ENCODE measurements at regions not wholly inside any gene's neighbourhood (a gene's known extent, or its start where the extent isn't known, plus 50 kb on each side); places are given as distances from the start of the nearest gene placed in this dataset.
"Not testable (repeated sequence)": the region's sequence is repeated elsewhere in the genome, so short reads cannot be mapped to it uniquely, and the experiment has no call there.

DNA sequence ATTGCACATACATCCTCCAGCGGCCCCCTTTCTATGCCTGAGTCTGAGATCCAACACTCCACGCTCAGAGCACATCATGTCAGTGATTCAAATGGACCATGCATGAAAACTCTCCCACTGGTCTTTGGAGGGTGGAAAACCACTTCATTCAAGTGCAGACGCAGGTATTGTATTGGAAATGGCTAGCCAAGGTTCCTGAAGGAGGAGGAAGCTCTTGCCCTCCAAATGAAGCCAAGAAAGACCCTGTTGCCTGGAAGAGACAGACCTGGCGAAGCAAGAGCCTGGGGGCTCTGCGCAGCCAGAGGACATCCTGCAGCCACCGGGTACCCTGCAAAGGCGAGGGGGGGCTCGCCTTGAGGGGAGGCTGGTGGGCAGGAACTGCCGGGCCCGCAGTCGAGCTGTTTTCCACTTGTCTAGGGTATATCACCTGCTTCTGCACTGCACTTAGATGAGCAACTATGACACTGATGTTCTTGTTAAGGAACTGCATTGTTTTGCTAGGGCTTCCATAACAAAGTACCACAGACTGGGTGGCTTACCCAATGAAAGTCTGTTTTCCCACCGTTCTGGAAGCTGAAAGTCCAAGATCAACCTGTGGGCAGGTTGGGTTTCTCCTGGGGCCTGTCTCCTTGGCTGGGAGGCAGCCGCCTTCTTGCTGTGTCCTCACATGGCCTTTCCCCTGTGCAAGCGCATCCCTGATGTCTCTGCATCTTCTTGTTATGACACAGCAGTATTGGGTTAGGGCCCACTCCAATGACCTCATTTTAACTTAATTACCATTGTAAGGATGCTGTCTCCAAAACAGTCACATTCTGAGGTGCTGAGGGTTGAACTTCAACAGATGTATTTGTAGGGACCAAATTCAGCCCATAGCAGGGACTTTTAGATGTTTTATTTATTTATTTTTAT is 233.4 kb downstream of the ARHGAP12 start:
- intact Hi-C loops (cut with DNase I): loop anchor here in 1 of 2 donors (1.0 kb wide), 1 partner anchor 23 kb away; no protein-coding TSS in a partner anchor

DNA sequence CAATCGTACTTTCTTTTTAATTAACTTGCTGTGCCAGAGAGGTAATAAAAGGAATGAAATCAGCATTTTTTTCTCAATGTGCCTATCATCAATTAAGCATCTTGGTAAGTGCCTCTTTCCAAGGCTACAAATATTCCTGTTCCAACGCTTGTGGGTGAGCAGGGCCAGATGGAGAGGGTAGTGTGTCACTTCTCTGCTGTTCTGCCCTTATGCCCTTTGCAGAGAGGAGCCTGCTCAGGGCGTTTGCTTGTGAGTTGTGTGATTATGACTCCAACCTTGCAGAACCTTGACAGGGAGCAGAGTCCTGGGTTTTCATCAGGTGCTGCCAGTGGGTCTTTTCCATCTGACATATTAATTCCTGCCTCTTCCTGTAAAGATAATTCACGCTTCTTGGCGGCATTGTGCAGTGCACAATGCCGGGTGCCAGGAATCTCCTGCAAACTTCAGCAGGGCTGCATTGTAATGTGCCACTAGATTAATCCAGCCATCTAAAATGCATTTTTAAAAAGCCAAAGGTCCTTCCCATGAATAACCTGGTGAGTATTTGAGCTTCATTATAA is 234.4 kb downstream of the ARHGAP12 start:
- intact Hi-C loops (cut with DNase I): no loop called here
- no peak for DNase-seq (ENCODE audit: low spot score)

More for the DNA sequence above, 233.4 kb downstream of the ARHGAP12 start:
- peak; percentile 68 for DNase-seq (ENCODE audit: low spot score)

GRCh38 chr10:31693491-31693890 is 235.1 kb downstream of the ARHGAP12 start:
- no peak for DNase-seq (ENCODE audit: low spot score)
- intact Hi-C loops (cut with DNase I): no loop called here

- no peak for DNase-seq (ENCODE audit: low spot score)
- intact Hi-C loops (cut with DNase I): no loop called here
These were observed 239.4 kb downstream of the ARHGAP12 start for GRCh38 chr10:31689233-31689632.

DNA sequence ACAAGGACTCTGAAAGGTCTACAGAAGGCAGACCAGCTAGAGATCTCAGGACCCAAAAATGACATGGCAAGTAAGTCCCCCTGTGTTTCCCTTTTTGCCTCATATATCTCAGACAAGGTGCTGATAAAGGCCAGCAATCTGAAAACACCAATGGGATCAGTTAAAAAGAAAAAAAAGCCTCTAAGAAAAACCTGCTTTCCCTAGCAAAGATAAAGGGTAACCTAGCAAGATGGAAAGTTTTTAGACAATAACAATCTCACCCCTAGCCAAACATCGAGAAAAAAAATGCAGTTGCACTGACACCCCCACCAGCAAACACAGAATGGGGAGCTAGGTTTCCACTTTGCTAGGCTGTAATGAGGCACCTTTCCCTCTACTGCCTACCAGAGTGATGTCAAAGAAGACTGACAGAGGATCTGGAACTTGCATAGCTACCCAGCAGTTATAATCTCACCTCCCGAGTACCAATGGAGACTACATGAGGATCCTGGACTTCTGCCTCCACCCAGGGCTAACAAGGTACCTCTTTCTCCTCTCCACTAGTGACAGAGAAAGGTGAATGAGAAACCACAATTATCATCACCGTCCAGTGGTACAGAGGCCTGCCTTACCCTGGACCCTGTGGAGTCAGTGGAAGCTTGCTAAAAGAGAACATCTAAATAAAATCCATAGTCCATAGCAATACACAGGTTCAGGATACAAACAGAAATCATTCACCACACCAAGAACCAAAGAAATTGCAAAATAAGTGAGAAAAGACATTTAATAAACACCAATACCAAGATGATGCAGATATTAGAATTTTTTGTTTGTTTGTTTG is 240.8 kb downstream of the ARHGAP12 start:
- DNase-seq (ENCODE audit: low spot score): no peak
- intact Hi-C loops (cut with DNase I): no loop called here

- DNase-seq (ENCODE audit: low spot score): no peak
- intact Hi-C loops (cut with DNase I): no loop called here
These were observed 242.0 kb downstream of the ARHGAP12 start for GRCh38 chr10:31686599-31686998.

DNA sequence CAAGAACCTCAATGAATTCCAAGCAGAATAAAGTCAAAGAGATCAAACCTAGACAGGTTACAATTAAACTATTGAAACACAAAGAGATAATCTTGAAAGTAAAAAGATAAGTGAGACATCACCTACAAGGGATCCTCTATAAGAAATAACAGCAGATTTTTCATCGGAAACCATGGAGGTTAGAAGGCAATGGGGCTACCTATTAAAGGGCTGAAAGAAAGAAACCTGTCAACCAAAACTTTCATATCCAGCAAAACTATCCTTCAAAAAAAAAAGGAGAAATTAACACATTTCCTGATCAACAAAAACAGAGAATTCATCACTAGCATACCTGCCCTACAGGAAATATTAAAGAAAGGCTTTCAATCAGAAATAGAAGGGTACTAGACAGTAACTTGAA is 244.9 kb downstream of the ARHGAP12 start:
- DNase-seq (ENCODE audit: low spot score): no peak
- intact Hi-C loops (cut with DNase I): no loop called here

GRCh38 chr10:31679936-31680335 is 248.7 kb downstream of the ARHGAP12 start:
- DNase-seq (ENCODE audit: low spot score): no peak
- intact Hi-C loops (cut with DNase I): no loop called here

DNA sequence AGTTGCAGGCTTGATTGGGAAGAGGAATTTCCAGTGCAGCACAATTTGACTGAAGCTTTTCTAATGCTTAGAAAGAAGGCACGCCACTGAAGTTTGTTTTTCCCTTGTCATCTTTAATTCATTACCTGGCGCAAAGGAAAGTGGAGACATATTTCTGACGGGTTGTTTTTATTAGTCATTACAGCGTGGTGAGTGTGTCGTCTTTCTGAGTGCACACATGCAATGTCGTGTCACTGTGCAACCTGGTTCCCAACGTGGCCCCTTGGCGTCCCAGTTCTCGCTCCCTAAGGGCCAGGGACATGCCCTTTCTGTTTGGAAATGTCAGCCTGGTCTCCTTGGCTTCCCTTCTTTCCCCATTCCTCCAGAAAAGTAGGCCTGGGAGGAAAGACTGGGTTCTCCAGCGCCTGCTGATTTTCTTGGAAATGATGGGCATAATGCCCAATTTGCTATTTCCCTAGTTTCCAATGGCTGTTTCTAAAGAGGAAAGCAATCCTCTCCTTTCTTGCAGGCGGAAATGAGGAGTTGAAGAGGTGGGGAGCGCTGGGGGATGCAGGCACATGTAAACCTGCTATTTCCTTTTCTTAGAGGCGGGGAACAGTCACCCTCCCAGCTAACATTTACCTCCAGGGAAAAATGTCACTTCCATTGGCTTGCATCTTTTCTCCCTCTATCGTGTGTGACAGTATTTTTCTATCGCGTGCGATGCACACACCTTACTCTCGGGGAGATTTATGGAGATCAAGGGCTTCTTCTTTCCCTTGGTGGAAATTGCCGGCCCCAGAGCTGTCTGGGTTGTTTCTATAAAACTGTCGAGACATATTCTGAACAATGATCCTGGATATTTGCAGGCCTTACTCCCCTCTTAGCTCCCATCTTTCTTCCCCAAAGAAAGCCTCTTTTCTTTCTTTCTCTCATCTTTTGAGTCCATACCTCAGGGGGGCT is 249.8 kb downstream of the ARHGAP12 start:
- intact Hi-C loops (cut with DNase I): no loop called here
- no peak for DNase-seq (ENCODE audit: low spot score)

DNA sequence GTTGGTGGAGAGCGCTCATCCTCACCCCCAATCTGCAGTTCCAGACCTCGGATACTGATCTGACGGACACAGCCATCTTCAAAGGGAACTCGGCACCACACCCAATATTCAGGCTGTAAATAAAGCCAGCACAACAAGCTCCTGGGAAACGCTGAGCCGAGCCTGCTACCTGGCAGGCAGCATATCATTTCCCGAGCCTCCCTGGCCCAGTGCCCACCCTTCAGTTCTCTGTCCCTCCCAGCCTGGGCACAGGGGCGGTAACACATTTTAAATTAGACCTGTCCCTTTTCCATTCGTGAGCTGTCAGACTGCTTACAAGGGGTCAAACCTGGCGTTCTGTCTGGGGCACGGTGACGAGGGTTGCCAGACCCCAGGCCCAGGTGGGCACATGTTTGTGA is 250.5 kb downstream of the ARHGAP12 start:
- intact Hi-C loops (cut with DNase I): no loop called here
- peak; percentile 82 for DNase-seq (ENCODE audit: low spot score)

GRCh38 chr10:31677195-31678138 is 251.2 kb downstream of the ARHGAP12 start:
- intact Hi-C loops (cut with DNase I): no loop called here
- no peak for DNase-seq (ENCODE audit: low spot score)

DNA sequence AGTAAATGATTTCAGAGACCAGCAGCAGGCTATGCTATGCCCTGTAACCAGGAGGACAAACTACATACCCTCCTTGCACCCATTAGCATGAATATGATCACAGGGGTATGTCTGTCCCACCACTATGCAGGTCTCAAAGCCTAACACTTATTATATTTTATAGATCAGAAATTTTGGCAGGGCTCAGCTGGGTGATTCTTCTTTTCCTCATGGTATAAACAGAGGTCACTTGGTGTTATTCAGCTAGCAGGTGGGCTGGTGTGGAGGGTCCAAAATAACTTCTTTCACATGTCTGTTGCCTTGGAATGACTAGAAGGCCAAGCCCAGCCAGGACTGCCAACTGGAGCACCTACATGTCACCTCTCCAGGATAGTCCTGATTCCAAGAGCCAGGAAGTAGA is 252.9 kb downstream of the ARHGAP12 start:
- intact Hi-C loops (cut with DNase I): no loop called here
- no peak for DNase-seq (ENCODE audit: low spot score)

DNA sequence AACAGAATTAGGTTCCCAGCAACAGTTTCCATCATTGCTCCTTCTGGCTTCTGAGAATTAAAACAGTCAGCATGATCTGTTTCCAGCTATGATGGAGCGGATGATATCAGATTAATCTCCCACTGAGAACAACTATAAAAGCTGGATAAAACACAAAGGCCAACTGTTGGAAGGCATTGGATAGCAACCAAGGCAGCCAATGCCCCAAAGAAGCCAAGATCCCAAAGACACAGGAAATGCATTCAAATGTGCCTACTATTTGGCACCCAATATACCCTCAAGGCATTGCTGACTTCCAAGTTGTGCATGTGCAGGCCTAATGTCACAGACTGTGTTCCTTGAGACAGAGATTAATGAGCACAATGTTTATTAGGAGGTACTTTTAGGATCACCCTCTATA is 259.3 kb downstream of the ARHGAP12 start:
- intact Hi-C loops (cut with DNase I): no loop called here
- no peak for DNase-seq (ENCODE audit: low spot score)

GRCh38 chr10:31668326-31668725 is 260.3 kb downstream of the ARHGAP12 start:
- no peak for DNase-seq (ENCODE audit: low spot score)
- intact Hi-C loops (cut with DNase I): no loop called here

GRCh38 chr10:31665764-31666279 is 262.8 kb downstream of the ARHGAP12 start:
- DNase-seq (ENCODE audit: low spot score); intact Hi-C loops (cut with DNase I): not testable (repeated sequence)

DNA sequence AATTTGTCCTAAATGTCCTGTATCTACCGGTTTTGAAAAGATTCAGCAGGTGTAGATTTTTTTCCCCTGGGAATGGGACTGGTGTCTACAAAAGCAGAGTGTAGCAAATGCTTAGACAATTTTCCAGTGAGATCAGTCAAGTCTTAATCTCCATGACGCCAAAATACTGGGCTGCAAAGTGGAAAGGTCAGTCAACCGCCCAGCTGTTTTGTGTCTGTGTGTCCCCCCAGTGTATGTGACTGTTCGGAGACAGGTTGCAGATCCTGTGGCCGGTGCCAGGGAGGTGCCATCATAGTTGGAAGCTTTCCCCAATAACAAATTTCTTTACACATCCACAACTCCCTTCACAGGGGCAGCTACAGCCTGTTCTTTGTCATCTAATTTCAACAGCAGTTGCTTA is 263.8 kb downstream of the ARHGAP12 start:
- intact Hi-C loops (cut with DNase I): no loop called here
- DNase-seq (ENCODE audit: low spot score): no peak

DNA sequence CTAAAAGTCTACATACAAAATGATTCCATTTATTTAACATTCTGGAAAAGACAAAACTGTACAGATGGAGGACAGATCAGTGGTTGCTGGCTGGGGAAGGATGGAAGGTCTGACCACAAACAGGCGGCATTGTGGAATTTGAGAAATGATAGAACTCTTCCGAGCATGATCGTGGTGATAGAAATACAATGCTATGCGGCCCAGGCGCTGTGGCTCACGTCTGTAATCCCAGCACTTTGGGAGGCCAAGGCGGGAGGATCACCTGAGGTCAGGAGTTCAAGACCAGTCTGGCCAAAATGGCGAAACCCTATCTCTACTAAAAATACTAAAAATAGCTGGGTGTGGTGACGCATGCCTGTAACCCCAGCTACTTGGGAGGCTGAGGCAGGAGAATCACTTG is 264.6 kb downstream of the ARHGAP12 start:
- intact Hi-C loops (cut with DNase I); DNase-seq (ENCODE audit: low spot score): not testable (repeated sequence)

GRCh38 chr10:31660300-31660699 is 268.3 kb downstream of the ARHGAP12 start:
- no peak for DNase-seq (ENCODE audit: low spot score)

More at GRCh38 chr10:31660300-31660699, 268.3 kb downstream of the ARHGAP12 start:
- intact Hi-C loops (cut with DNase I): no loop called here
